ENCODE measurements at regions not wholly inside any gene's neighbourhood (a gene's known extent, or its start where the extent isn't known, plus 50 kb on each side); places are given as distances from the start of the nearest gene placed in this dataset.

DNA sequence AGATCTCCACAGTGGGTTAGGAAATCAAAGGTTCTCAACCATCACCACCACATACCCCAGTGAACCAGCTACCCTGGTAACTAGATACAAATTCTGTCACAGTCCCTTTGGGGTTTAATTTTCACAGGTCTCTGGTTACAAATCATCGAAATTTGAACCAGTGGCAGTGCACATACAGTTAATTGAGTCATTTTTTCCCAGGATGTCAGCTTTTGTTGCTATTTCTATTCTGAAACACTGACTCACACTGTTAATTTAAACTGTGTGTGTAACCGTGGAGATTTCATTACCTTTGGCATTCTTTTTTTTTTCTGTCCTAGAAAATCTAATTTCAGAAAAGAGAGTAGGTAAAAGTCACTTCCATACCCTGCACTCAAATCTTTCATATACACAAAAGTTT, 511.5 kb downstream of the TOX3 start:
- DNase-seq (ENCODE audit: low read depth, low spot score) = no peak
- in situ Hi-C loops (cut with HindIII; ENCODE audit: low pct_unique_long_range_greater_than_20kb, low sequenced_read_pairs) = no loop called here

DNA sequence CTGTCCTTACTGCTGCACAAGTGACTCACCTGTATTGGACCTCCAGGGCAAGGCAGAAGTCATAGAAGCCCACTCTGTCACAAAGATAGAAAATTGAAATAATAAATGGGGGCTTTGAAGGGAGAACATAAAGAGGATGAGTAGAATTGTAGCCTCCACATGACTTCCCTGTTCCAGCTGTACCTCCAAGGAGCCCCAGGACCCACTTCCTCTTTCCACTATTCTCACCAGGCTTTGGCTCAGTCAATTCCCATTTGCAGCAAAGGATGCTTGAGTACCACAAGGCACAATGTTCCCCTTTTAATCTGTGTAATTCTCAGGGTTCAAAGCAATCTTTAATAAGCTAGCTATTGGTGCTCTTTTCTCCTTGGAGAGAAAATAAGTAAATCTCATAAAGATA, 512.1 kb downstream of the TOX3 start:
- in situ Hi-C loops (cut with HindIII; ENCODE audit: low pct_unique_long_range_greater_than_20kb, low sequenced_read_pairs) = no loop called here
- DNase-seq (ENCODE audit: low read depth, low spot score) = no peak

DNA sequence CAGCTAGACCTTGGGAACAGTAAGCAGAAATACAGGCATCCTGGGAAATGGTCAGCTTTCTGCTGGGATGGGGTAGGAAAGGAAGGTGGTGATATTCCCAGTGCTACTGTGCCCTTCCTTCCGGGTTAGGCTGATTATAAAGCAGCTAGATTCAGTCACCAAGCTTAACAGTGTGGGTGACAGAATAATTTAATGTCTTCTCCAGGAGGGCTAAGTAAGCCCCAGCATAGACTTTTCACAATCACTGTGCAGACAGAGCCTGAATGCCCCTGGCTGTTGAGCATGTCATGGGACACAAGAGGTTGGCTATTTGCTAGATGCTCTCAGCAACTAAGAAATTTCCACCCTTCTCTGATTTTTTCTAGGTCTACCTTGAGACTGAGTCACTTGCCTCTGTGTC, 513.0 kb downstream of the TOX3 start:
- in situ Hi-C loops (cut with HindIII; ENCODE audit: low pct_unique_long_range_greater_than_20kb, low sequenced_read_pairs) = no loop called here
- no peak for DNase-seq (ENCODE audit: low read depth, low spot score)

DNA sequence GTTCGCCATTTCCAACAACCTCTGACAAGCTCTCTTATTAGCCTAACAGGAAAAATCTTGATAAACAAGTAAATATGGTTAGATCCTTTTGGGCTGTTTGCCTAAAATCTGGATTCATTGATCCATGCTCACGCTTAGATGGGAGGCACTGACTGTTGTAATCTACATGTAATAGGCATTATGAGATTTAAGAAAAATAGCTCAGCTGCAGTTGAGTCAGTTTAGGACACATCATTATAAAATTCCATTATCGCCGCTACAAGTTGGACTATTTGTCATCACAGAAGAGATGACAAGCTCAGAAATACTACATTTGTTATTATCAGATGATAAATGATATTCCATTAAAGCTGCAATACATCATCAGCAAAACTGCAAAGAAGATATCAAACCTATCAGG, 524.0 kb downstream of the TOX3 start:
- DNase-seq (ENCODE audit: low read depth, low spot score) = no peak
- in situ Hi-C loops (cut with HindIII; ENCODE audit: low pct_unique_long_range_greater_than_20kb, low sequenced_read_pairs) = no loop called here

DNA sequence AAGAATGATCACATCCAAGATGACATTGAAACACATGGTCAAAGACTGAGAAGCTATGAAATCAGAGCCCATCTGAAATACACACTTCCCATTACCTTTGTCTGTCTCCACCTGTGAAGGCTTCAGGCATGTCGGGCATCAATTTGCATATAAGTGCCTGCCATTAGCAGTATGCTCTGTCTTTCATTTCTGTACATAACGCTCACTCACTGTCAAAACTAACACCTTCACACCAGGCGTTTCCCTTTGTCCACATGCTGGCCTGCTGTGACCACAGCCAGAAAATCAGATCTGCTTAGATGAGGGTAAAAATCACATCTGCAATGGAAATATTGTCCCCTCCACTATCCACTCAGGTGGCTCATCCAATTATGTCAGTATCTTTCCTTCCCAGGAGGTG, 524.8 kb downstream of the TOX3 start:
- in situ Hi-C loops (cut with HindIII; ENCODE audit: low pct_unique_long_range_greater_than_20kb, low sequenced_read_pairs) = no loop called here

DNA sequence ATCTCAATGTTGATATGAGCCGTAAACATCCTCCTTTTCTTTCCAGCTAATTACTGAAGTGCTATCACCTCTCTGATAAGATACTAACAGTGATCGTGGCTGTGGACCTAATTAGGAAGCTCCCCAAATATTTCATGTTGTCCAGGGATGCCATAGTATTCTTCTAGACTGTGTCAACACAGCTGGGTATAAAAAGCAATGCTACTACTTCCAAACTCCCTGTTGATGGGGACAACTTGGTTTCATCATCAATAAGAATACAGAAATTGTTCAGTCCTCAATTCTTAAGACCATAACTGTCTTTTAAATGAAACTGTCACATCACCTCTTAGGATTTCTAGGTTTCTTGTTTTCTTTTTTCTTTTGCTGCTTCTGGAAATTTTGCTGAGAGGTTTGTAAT, 530.6 kb downstream of the TOX3 start:
- in situ Hi-C loops (cut with HindIII; ENCODE audit: low pct_unique_long_range_greater_than_20kb, low sequenced_read_pairs) = no loop called here
- DNase-seq (ENCODE audit: low read depth, low spot score) = no peak

More for the DNA sequence above, 524.8 kb downstream of the TOX3 start:
- no peak for DNase-seq (ENCODE audit: low read depth, low spot score)

DNA sequence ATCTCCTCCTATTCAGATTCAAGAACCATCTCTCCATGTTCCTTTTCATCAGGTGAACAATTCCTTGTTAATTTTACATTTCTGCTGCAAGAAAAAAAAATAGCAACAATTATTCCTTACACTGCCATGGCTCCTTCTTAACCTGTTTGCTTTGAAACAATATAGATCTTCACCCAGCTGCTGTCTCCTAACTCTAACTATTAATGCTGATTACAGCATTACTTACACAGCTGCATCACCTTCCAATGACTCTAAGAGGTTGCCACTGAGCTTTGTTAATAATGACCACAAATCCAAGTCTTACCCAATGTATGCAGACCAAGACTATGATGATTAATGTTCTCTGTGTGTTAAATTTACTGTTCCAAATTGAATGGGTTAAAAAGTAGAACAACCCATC, 541.4 kb downstream of the TOX3 start:
- in situ Hi-C loops (cut with HindIII; ENCODE audit: low pct_unique_long_range_greater_than_20kb, low sequenced_read_pairs) = no loop called here
- no peak for DNase-seq (ENCODE audit: low read depth, low spot score)

DNA sequence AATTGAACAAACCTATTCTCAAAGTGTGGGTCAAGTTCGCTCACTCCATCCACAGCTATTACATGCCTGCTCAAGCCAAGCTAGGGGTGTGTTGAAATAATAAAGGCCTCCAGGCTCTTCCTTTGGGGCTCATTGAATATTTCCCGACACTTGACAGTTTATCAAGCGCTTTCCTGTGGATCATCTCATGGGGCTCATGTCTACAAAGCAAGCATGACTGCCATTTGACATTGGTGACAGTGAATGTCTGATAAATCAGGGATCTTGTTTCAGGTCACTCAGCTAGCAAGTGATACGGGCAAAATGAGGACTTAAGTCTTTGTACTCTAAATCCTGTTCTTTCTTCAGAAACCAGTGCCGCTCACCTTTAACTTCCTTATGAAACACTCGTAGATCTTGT, 542.6 kb downstream of the TOX3 start:
- no peak for DNase-seq (ENCODE audit: low read depth, low spot score)
- in situ Hi-C loops (cut with HindIII; ENCODE audit: low pct_unique_long_range_greater_than_20kb, low sequenced_read_pairs) = no loop called here

DNA sequence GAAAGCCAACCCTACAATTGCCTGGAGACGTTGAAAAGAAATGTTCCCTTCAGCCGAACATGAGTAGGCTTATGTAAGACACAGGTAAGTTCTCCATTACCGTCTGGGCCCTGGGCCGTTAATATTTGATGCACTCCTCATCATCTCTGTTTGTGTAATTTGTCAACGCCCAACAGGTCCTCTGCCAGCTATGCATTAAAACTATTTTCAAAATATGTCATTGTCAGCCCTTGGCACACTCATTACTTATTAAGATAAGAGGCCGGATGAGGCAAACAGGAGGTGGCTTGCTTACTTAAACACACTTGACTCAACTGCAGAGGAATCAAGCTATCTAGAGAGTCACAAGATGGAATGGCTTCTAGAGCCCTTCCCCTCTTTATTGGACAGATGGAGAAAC, 544.9 kb downstream of the TOX3 start:
- in situ Hi-C loops (cut with HindIII; ENCODE audit: low pct_unique_long_range_greater_than_20kb, low sequenced_read_pairs) = no loop called here
- DNase-seq (ENCODE audit: low read depth, low spot score) = no peak

DNA sequence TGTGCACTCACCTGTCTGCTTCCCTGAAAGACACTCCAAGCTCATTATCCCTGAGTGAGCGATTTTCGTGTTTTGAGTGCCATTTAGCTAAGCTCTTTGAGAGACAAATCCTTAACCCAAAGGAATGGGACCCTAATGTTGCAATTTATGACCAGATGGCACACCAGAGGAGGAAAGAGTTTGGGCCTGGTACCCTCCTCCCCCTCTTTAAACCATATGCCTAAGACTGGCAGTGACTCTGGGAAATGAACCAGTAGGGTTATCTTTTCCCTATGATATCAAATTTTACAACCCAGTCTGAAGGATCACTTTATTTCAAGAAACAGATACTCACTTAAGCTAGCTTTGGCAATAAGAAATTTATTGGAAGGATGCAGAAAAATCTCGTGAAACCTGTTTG, 550.4 kb downstream of the TOX3 start:
- DNase-seq (ENCODE audit: low read depth, low spot score) = no peak
- in situ Hi-C loops (cut with HindIII; ENCODE audit: low pct_unique_long_range_greater_than_20kb, low sequenced_read_pairs) = no loop called here

DNA sequence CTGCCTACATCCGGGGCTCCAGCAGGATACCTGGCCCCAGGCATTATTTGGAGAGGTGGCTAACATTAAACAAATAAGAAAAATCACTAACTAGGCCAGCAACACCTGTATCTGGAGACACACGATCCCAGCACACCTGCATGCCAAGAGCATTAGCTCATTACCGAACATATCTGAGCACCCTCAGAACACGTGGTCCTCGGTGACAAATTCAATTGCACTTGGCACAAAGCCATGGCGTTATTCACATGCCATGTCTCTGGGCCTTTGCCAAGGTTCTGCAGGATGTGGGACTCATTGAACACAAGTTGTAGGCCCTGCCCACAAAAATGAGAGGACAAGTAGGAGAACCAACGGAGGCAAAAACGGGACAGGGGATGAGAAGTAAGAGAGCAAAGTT, 552.3 kb downstream of the TOX3 start:
- DNase-seq (ENCODE audit: low read depth, low spot score) = peak; percentile 16
- in situ Hi-C loops (cut with HindIII; ENCODE audit: low pct_unique_long_range_greater_than_20kb, low sequenced_read_pairs) = no loop called here

DNA sequence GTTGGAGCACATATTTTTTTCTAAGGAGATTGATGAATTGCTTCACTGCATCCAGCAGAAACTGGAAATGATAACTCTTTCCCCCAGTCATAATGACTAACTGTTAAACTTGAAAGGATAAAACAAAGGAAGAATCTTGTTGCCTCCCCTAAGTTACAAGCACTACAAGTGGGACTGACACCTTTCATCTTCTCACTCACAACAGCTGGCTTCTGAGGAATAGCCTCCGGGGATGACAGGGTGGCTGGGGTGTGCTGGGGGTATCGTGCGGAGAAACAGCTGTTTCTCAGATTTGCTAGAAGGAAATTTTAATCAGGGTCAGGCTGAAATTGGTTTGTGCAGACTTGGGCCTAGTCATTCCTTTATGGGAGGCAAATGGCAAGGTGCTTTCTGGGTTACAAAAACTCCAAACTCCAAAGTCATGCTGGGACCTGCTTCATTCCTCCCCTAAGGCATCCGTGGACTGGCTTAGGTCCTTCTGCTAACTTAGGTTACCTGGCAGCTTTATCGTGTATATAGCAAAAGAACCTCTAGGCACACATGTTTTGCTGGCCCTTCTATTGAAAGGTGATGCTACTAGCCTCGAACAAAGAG, 557.2 kb downstream of the TOX3 start:
- DNase-seq (ENCODE audit: low read depth, low spot score) = no peak
- in situ Hi-C loops (cut with HindIII; ENCODE audit: low pct_unique_long_range_greater_than_20kb, low sequenced_read_pairs) = no loop called here

DNA sequence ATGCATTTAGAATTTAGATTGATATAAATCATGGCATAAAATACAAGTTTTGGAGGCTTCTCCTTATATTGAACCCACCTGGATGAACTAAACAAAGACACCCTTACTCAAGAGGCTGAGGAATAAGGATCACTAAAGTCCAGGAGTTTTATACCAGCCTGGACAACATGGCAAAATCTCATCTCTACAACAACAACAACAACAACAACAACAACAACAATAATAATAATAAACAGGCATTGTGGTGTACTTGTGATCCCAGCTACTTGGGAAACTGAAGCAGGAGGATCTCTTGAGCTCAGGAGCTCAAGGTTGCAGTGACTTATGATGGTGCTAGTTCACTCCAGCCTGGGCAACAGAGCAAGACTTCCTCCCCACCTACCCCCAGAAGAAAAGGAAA, 558.0 kb downstream of the TOX3 start:
- DNase-seq (ENCODE audit: low read depth, low spot score) = no peak
- in situ Hi-C loops (cut with HindIII; ENCODE audit: low pct_unique_long_range_greater_than_20kb, low sequenced_read_pairs) = no loop called here

DNA sequence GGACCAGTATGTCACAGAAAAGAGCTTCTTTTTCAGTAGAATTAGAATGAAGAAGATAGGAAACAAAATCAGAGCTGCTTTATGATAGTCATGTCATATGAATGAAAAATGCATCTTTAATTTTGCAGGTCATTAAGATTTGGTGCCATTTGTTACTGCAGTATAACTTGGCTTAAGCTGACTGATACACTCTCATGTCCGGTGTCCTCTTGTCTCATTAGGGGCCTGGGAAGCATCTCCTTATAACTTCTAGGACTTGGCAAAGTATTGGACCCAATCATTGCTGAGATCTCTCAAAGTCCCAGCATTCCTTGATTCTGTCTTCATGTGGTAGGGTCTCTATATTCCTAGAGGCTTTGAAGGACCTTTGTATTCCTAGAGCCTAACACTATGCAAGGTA, 559.4 kb downstream of the TOX3 start:
- no peak for DNase-seq (ENCODE audit: low read depth, low spot score)
- in situ Hi-C loops (cut with HindIII; ENCODE audit: low pct_unique_long_range_greater_than_20kb, low sequenced_read_pairs) = no loop called here

DNA sequence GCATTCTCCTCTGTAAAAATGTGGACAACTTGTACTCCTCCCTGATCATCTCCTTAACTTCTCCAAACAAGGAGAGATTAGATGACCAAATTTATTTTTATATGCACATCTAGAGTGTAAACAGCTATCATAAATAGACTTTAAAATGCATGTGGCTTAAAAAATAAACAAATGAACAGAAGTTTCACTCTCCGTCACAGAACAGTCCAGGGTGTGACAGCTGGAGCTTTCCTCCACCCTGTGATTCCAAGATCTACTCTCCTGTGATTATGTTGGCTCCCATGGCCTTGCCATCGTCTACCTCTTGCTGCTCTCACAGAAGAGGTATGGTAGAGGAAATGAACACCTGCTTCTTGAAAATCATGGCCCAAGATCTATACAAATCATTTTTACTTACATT, 560.2 kb downstream of the TOX3 start:
- in situ Hi-C loops (cut with HindIII; ENCODE audit: low pct_unique_long_range_greater_than_20kb, low sequenced_read_pairs) = no loop called here
- no peak for DNase-seq (ENCODE audit: low read depth, low spot score)

DNA sequence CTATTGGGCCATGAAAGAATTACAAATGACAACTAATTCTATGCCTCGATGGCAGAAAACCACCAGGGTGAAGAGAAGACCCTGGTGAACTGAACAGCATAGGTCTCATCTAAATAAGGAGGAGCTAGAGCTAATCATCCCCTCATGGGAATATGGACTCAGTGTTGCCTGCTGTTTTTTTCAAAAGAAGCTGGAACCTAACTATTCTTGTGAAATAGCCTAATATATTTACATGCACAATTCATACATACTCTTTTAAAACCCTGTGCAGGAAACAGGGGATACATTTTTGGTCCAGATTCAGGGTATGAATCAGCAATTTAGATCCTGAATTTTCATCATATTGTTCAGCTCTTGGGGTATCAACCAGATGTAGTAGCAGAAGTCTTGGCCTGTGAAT, 560.6 kb downstream of the TOX3 start:
- in situ Hi-C loops (cut with HindIII; ENCODE audit: low pct_unique_long_range_greater_than_20kb, low sequenced_read_pairs) = no loop called here
- DNase-seq (ENCODE audit: low read depth, low spot score) = no peak

DNA sequence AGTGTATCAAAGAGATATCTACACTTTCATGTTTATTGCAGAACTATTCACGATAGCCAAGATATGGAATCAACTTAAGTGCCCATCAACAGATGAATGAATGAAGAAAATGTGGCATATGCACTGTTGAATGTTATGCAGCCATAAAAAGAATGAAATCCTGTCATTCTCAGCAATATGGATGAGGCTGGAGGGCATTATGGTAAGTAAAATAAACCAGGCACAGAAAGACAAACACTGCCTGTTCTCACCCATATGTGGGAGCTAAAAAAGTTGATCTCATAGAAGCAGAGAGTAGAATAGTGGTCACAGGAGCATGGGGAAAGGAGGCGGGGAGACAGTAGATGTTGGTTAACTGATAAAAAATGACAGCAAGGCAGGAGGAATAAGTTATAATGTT, 561.8 kb downstream of the TOX3 start:
- in situ Hi-C loops (cut with HindIII; ENCODE audit: low pct_unique_long_range_greater_than_20kb, low sequenced_read_pairs) = no loop called here

DNA sequence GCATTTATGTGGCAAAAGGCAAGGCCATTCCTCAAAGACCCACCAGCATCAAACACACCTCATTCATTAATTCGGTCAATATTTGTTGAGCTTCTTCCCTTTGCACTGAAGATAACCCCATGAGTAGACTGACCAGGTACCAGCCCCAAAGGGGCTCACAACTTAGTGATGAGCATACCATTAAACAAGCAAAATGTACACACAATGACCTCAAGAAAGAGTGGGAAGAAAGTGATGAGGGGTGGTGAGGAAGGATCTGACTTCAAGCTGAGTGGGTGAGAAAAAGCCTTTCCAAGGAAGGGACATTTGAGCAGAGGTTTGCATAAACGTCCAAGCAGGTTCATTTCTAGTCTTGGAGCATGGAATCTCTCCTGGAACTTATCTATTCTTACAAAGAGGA, 562.5 kb downstream of the TOX3 start:
- in situ Hi-C loops (cut with HindIII; ENCODE audit: low pct_unique_long_range_greater_than_20kb, low sequenced_read_pairs) = no loop called here
- DNase-seq (ENCODE audit: low read depth, low spot score) = no peak

More for the DNA sequence above, 561.8 kb downstream of the TOX3 start:
- DNase-seq (ENCODE audit: low read depth, low spot score) = peak; percentile 9

DNA sequence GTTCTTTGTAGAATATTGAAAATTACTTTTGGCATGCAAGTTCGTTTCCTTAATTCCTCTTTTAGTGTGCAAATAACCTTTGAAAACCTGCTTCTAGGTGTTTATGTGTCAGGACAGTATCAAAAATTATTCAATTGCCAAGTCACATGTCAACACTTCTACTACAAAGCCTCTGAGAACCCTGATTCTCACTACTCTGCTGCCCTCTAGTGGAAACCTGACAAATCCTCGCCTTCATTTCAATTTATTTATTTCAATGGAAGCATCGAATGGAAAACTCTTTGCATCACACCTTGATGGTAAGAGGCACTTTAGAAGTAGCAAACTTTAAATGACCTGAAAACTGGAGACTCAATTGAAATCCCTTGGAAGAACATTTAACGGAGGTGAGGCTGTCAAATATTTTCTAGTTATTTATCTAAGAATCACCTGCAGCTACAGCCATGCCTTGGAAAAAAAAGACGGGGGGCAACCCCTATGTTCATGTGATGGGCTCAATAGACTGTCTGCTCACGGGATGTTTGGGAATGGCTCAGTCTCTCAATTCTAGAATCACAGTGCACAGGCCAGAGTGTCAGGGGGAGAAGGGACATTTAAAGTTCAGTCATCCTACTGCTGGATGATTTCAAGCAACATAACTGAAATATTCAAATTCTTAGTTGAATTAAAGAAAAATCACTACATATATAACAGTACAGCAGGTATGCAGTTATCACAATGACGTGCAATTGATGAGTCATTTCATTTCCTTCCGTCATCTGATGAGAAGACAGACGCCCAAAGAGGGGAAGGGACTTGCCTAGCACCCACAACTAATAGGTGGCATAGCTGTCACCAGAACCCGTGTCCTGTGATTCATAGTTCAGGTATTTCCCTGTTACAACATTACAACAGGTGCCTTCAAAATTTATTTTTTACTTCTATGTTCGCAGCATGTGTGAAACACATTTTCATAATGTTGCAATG, 563.9 kb downstream of the TOX3 start:
- in situ Hi-C loops (cut with HindIII; ENCODE audit: low pct_unique_long_range_greater_than_20kb, low sequenced_read_pairs) = no loop called here
- peak; percentile 75 for DNase-seq (ENCODE audit: low read depth, low spot score)
